Tibial artery (tissue), 4 donors: ENCODE measurements at regions not wholly inside any gene's neighbourhood (a gene's known extent, or its start where the extent isn't known, plus 50 kb on each side); places are given as distances from the start of the nearest gene placed in this dataset.
"Not testable (repeated sequence)": the region's sequence is repeated elsewhere in the genome, so short reads cannot be mapped to it uniquely, and the experiment has no call there.

ENCODE experiments used
- DNase-seq, 2 donors: peaks; one replicate each; pipeline ENCODE4 v3.0.0-alpha.2; 2019
- H3K27ac ChIP-seq, 2 donors: fragments of 200-600 bp; sonication (generic) in 1 of 2; 1 replicate in 1 of 2; 2 replicates in 1 of 2; pipeline ENCODE4 v1.5.1; 2018 to 2019; ENCODE audit warnings: mild to moderate bottlenecking in 1 of 2
- H3K27me3 ChIP-seq, 2 donors: fragments of 200-600 bp; sonication (generic) in 1 of 2; one replicate each; pipeline versions ENCODE4 v1.5.1 to v1.6.0; 2016 to 2019
- H3K36me3 ChIP-seq, 3 donors: fragments of 200-600 bp; sonication (generic) in 2 of 3; one replicate each; pipeline ENCODE4 v1.5.1; 2016 to 2019; ENCODE audit warnings: mild to moderate bottlenecking in 2 of 3
- H3K4me1 ChIP-seq, 4 donors: fragments of 200-600 bp; sonication (generic) in 2 of 4; 1 replicate in 3 of 4; 2 replicates in 1 of 4; pipeline ENCODE4 v1.5.1; 2016 to 2019
- H3K4me3 ChIP-seq, 2 donors: fragments of 200-600 bp; sonication (generic) in 1 of 2; 1 replicate in 1 of 2; 2 replicates in 1 of 2; pipeline ENCODE4 v1.5.1; 2018 to 2019; ENCODE audit warnings: mild to moderate bottlenecking in 2 of 2
- H3K9me3 ChIP-seq, 3 donors: fragments of 200-600 bp; sonication (generic) in 1 of 3; one replicate each; pipeline ENCODE4 v1.5.1; 2016 to 2019
- CTCF ChIP-seq, 2 experiments: fragments of 200-600 bp in 1 of 2; fragments of 450-650 bp in 1 of 2; IDR thresholded peaks; one replicate each; pipeline ENCODE4 v1.5.1; 2017 to 2019; ENCODE audit warnings: antibody characterized with exemption in 2 of 2, mild to moderate bottlenecking in 1 of 2, moderate library complexity in 1 of 2
- intact Hi-C: fragments of 100-400 bp; cut with DNase I; formaldehyde crosslinking; loops from one replicate; pipeline ENCODE4 v1.15.0; 2023; ENCODE audit warnings: low total_unique reads

- peaks cover 0 to 4% (median 0%) of the 10 kb centered on the region in 3 donors for H3K9me3 ChIP-seq
- DNase-seq: no peak
- no peak overlapping the region for H3K27ac ChIP-seq
- TF ChIP-seq CTCF (IDR thresholded peaks at IDR 0.05): no peak
- no peak overlapping the region for H3K4me3 ChIP-seq
- H3K27me3 ChIP-seq: no peaks in the 10 kb centered on the region
- no peaks in the 10 kb centered on the region for H3K36me3 ChIP-seq
- no peaks in the 10 kb centered on the region for H3K4me1 ChIP-seq
- intact Hi-C loops: no loop called here
These were observed 1202.4 kb upstream of the ATXN8OS start for GRCh38 chr13:68905186-68905585.

GRCh38 chr13:68897331-68897928 lies 1210.2 kb upstream of the ATXN8OS start:
- TF ChIP-seq CTCF (IDR thresholded peaks at IDR 0.05): no peak
- no peak for DNase-seq
- Histone ChIP-seq H3K36me3 (no peaks in the 10 kb centered on the region), H3K4me3 (no peak overlapping the region), H3K9me3 (no peaks in the 10 kb centered on the region), H3K27ac (no peak overlapping the region), H3K4me1 (no peaks in the 10 kb centered on the region), H3K27me3 (no peaks in the 10 kb centered on the region)
- intact Hi-C loops: no loop called here

GRCh38 chr13:68895696-68896095 lies 1211.9 kb upstream of the ATXN8OS start:
- Histone ChIP-seq H3K9me3 (no peaks in the 10 kb centered on the region), H3K36me3 (no peaks in the 10 kb centered on the region), H3K27me3 (no peaks in the 10 kb centered on the region), H3K27ac (no peak overlapping the region), H3K4me3 (no peak overlapping the region), H3K4me1 (no peaks in the 10 kb centered on the region)
- intact Hi-C loops: no loop called here
- DNase-seq: no peak
- no peak for TF ChIP-seq CTCF (IDR thresholded peaks at IDR 0.05)

GRCh38 chr13:68893721-68894120 lies 1213.9 kb upstream of the ATXN8OS start:
- H3K4me3 ChIP-seq, H3K4me1 ChIP-seq, H3K27me3 ChIP-seq, H3K9me3 ChIP-seq, DNase-seq, H3K36me3 ChIP-seq, intact Hi-C loops, H3K27ac ChIP-seq: not testable (repeated sequence)

GRCh38 chr13:68892596-68892995 lies 1215.0 kb upstream of the ATXN8OS start:
- H3K27me3 ChIP-seq, H3K4me1 ChIP-seq, intact Hi-C loops, H3K9me3 ChIP-seq, H3K27ac ChIP-seq, DNase-seq, H3K36me3 ChIP-seq, H3K4me3 ChIP-seq: not testable (repeated sequence)

- H3K36me3 ChIP-seq, H3K9me3 ChIP-seq, intact Hi-C loops, H3K4me1 ChIP-seq, H3K4me3 ChIP-seq, H3K27me3 ChIP-seq, H3K27ac ChIP-seq, DNase-seq: not testable (repeated sequence)
These were observed 1217.5 kb upstream of the ATXN8OS start for GRCh38 chr13:68890101-68890500.

GRCh38 chr13:68888832-68889231 lies 1218.8 kb upstream of the ATXN8OS start:
- Histone ChIP-seq H3K9me3 (no peaks in the 10 kb centered on the region), H3K36me3 (no peaks in the 10 kb centered on the region), H3K4me1 (no peaks in the 10 kb centered on the region), H3K27me3 (no peaks in the 10 kb centered on the region), H3K4me3 (no peak overlapping the region), H3K27ac (no peak overlapping the region)
- intact Hi-C loops: no loop called here
- DNase-seq: no peak
- no peak for TF ChIP-seq CTCF (IDR thresholded peaks at IDR 0.05)
